ENCODE measurements at regions not wholly inside any gene's neighbourhood (a gene's known extent, or its start where the extent isn't known, plus 50 kb on each side); places are given as distances from the start of the nearest gene placed in this dataset.

GRCh38 chr5:19179571-19179970, 808.4 kb downstream of the CDH18 start:
- TF ChIP-seq EZH2phosphoT487 (IDR thresholded peaks at IDR 0.05; ENCODE audit: borderline replicate concordance, low read length) = no peak
- no peak for TF ChIP-seq CTCF (IDR thresholded peaks at IDR 0.05; ENCODE audit: low read depth, low read length, poor library complexity, severe bottlenecking)
- Histone ChIP-seq H4K20me1 (ENCODE audit: control insufficient read depth, insufficient read depth, low read depth, low read length) (no peaks in the 10 kb centered on the region), H3K4me3 (ENCODE audit: low read length) (no peak overlapping the region), H3K9me2 (replicated peaks; ENCODE audit: control insufficient read depth, low read length) (no peaks in the 10 kb centered on the region), H3K4me2 (ENCODE audit: low read length) (no peak overlapping the region), H3K36me3 (ENCODE audit: control insufficient read depth, low read length) (no peaks in the 10 kb centered on the region), H3K79me2 (ENCODE audit: control insufficient read depth, low read length) (no peaks in the 10 kb centered on the region), H3K27ac (ENCODE audit: low read depth, low read length) (no peak overlapping the region), H3F3A (ENCODE audit: control insufficient read depth, insufficient read depth) (no peaks in the 10 kb centered on the region), H3K9me3 (ENCODE audit: control insufficient read depth, insufficient read depth, low read length) (no peaks in the 10 kb centered on the region), H3K27me3 (ENCODE audit: control insufficient read depth, low read length) (no peaks in the 10 kb centered on the region), H3K4me1 (ENCODE audit: control insufficient read depth, low read length) (no peaks in the 10 kb centered on the region)

- no peaks in the 10 kb centered on the region for H3K79me2 ChIP-seq (ENCODE audit: control insufficient read depth, low read length)
- no peaks in the 10 kb centered on the region for H3K36me3 ChIP-seq (ENCODE audit: control insufficient read depth, low read length)
- H4K20me1 ChIP-seq (ENCODE audit: control insufficient read depth, insufficient read depth, low read depth, low read length) = no peaks in the 10 kb centered on the region
- H3K4me3 ChIP-seq (ENCODE audit: low read length) = no peak overlapping the region
- H3K27me3 ChIP-seq (ENCODE audit: control insufficient read depth, low read length) = no peaks in the 10 kb centered on the region
- H3K9me2 ChIP-seq (replicated peaks; ENCODE audit: control insufficient read depth, low read length) = no peaks in the 10 kb centered on the region
- no peak overlapping the region for H3K4me2 ChIP-seq (ENCODE audit: low read length)
- H3K4me1 ChIP-seq (ENCODE audit: control insufficient read depth, low read length) = no peaks in the 10 kb centered on the region
- no peak overlapping the region for H3K27ac ChIP-seq (ENCODE audit: low read depth, low read length)
- TF ChIP-seq CTCF (IDR thresholded peaks at IDR 0.05; ENCODE audit: low read depth, low read length, poor library complexity, severe bottlenecking) = no peak
- no peak for TF ChIP-seq EZH2phosphoT487 (IDR thresholded peaks at IDR 0.05; ENCODE audit: borderline replicate concordance, low read length)
- no peaks in the 10 kb centered on the region for H3K9me3 ChIP-seq (ENCODE audit: control insufficient read depth, insufficient read depth, low read length)
- no peaks in the 10 kb centered on the region for H3F3A ChIP-seq (ENCODE audit: control insufficient read depth, insufficient read depth)
Measured at GRCh38 chr5:19189176-19189575, 798.8 kb downstream of the CDH18 start.

GRCh38 chr5:19193631-19194030, 794.4 kb downstream of the CDH18 start:
- Histone ChIP-seq H3K27ac (ENCODE audit: low read depth, low read length) (no peak overlapping the region), H3K4me1 (ENCODE audit: control insufficient read depth, low read length) (no peaks in the 10 kb centered on the region)

More at GRCh38 chr5:19193631-19194030, 794.4 kb downstream of the CDH18 start:
- Histone ChIP-seq H3K79me2 (ENCODE audit: control insufficient read depth, low read length) (no peaks in the 10 kb centered on the region), H3K9me3 (ENCODE audit: control insufficient read depth, insufficient read depth, low read length) (no peaks in the 10 kb centered on the region), H4K20me1 (ENCODE audit: control insufficient read depth, insufficient read depth, low read depth, low read length) (no peaks in the 10 kb centered on the region), H3F3A (ENCODE audit: control insufficient read depth, insufficient read depth) (no peaks in the 10 kb centered on the region), H3K4me3 (ENCODE audit: low read length) (no peak overlapping the region), H3K4me2 (ENCODE audit: low read length) (no peak overlapping the region), H3K9me2 (replicated peaks; ENCODE audit: control insufficient read depth, low read length) (no peaks in the 10 kb centered on the region), H3K36me3 (ENCODE audit: control insufficient read depth, low read length) (no peaks in the 10 kb centered on the region), H3K27me3 (ENCODE audit: control insufficient read depth, low read length) (no peaks in the 10 kb centered on the region)
- no peak for TF ChIP-seq EZH2phosphoT487 (IDR thresholded peaks at IDR 0.05; ENCODE audit: borderline replicate concordance, low read length)
- TF ChIP-seq CTCF (IDR thresholded peaks at IDR 0.05; ENCODE audit: low read depth, low read length, poor library complexity, severe bottlenecking) = no peak
